Adrenal gland (tissue), 5 donors: ENCODE measurements at regions not wholly inside any gene's neighbourhood (a gene's known extent, or its start where the extent isn't known, plus 50 kb on each side); places are given as distances from the start of the nearest gene placed in this dataset.

Experiments
- CTCF ChIP-seq, 6 experiments: fragments of 450-650 bp in 4 of 6; fragments of 200-600 bp in 2 of 6; sonication (generic) in 1 of 6; IDR thresholded peaks; 1 replicate in 5 of 6; 2 replicates in 1 of 6; pipeline versions ENCODE4 v1.5.1 to v1.8.0; 2016 to 2021; ENCODE audit warnings: antibody characterized with exemption in 6 of 6, mild to moderate bottlenecking in 2 of 6, moderate library complexity in 1 of 6
- POLR2A ChIP-seq, 2 donors: fragments of 450-650 bp; IDR thresholded peaks; one replicate each; pipeline ENCODE4 v1.6.1; 2017; ENCODE audit warnings: antibody characterized with exemption in 2 of 2, mild to moderate bottlenecking in 2 of 2, moderate library complexity in 1 of 2
- donor health status: DM: no; HTN: no; CAD: no.

- no peak for TF ChIP-seq POLR2A (IDR thresholded peaks at IDR 0.05)
- no peak for TF ChIP-seq CTCF (IDR thresholded peaks at IDR 0.05)
Measured at GRCh38 chr5:169521366-169521983, 62.1 kb upstream of the SPDL1 start.
